GM12891 (cell line): ENCODE measurements at regions not wholly inside any gene's neighbourhood (a gene's known extent, or its start where the extent isn't known, plus 50 kb on each side); places are given as distances from the start of the nearest gene placed in this dataset.
"Not testable (repeated sequence)": the region's sequence is repeated elsewhere in the genome, so short reads cannot be mapped to it uniquely, and the experiment has no call there.

Experiments
- DNase-seq: peaks from one replicate; pipeline ENCODE4 v3.0.0; 2011; ENCODE audit warnings: low spot score; ENCODE audit not compliant: insufficient read length
- FAIRE-seq: peaks from 2 replicates; lab custom pipeline; 2011; peaks lifted over from hg19 to GRCh38; lab: Jason Lieb, UNC
- PAX5 ChIP-seq: IDR thresholded peaks from 2 replicates; pipeline ENCODE4 v1.6.1; 2011; ENCODE audit warnings: low read length, moderate library complexity, mild to moderate bottlenecking; ENCODE audit not compliant: insufficient read depth, severe bottlenecking
- POLR2A ChIP-seq: IDR thresholded peaks from 2 replicates; pipeline ENCODE4 v1.6.1; 2011; ENCODE audit warnings: low read depth, low read length, control low read depth
- POLR2AphosphoS5 ChIP-seq: IDR thresholded peaks from 2 replicates; pipeline ENCODE4 v1.6.1; 2011; ENCODE audit warnings: low read depth, low read length, control low read depth
- POU2F2 ChIP-seq: IDR thresholded peaks from 2 replicates; pipeline ENCODE4 v1.6.1; 2011; ENCODE audit warnings: low read depth, mild to moderate bottlenecking, control low read depth, low read length, moderate library complexity
- SPI1 ChIP-seq: IDR thresholded peaks from 2 replicates; pipeline ENCODE4 v1.6.1; 2011; ENCODE audit warnings: low read depth, low read length, control low read depth
- TAF1 ChIP-seq: IDR thresholded peaks from 2 replicates; pipeline ENCODE4 v1.6.1; 2011; ENCODE audit warnings: low read depth, low read length, control low read depth

DNA sequence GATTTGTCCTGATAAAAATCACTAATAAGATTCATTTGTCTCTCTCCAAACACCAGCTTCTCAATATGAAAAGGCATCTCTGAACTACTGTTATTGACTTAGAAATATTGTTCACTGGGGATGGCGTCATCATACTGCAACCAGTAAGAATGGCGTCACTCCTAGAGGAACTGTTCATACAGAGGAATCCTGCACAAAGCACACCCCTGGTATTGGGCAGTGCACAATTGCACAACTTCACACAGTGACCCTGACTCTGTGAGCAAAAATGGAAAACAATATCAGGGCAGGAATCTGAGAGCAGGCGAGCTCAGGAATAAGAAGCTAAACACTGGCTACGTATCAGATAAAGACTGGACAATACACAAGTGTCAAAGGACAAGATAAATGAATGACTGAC is 66.7 kb upstream of the PNPLA4 start:
- FAIRE-seq (no peak), DNase-seq (no peak)
- TF ChIP-seq TAF1 = no peak
- TF ChIP-seq POLR2AphosphoS5 = no peak
- no peak for TF ChIP-seq POU2F2
- no peak for TF ChIP-seq PAX5
- TF ChIP-seq POLR2A = no peak
- no peak for TF ChIP-seq SPI1

DNA sequence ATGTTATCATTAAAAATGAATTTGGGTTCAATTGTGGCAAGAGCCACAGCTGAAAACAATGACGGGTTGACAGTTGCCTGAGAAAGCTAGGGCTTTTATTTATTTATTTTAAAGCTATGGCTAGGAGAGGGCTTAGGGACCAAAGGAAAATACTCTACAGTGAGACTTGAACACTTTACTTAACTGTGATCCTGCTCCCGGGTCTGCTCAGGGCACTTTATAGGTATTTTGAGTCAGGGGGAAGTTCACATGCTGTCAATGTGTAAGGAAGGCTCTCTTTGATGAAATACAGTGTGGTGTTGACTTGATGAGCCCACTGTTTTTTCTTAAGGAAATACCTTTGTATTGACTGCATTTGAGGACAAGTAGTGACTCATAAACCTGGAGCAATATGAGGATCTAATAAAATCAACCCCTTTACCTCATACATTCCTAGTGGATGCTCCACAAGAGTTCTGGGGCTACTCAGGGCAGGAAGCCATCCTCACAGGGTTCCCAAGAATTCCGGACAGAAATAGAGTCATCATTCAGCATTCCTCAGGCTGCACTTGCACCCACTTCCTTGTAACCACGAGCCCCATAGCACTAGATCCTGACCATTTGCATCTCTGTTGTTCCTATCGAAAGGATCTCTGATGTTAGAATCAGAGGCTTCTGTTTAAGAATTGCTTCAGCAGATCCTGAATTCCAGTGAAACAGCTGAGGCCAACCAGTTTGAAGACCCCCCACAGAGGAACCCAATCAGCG is 61.0 kb upstream of the PNPLA4 start:
- peak; percentile 71 for FAIRE-seq
- not testable (repeated sequence) for DNase-seq

DNA sequence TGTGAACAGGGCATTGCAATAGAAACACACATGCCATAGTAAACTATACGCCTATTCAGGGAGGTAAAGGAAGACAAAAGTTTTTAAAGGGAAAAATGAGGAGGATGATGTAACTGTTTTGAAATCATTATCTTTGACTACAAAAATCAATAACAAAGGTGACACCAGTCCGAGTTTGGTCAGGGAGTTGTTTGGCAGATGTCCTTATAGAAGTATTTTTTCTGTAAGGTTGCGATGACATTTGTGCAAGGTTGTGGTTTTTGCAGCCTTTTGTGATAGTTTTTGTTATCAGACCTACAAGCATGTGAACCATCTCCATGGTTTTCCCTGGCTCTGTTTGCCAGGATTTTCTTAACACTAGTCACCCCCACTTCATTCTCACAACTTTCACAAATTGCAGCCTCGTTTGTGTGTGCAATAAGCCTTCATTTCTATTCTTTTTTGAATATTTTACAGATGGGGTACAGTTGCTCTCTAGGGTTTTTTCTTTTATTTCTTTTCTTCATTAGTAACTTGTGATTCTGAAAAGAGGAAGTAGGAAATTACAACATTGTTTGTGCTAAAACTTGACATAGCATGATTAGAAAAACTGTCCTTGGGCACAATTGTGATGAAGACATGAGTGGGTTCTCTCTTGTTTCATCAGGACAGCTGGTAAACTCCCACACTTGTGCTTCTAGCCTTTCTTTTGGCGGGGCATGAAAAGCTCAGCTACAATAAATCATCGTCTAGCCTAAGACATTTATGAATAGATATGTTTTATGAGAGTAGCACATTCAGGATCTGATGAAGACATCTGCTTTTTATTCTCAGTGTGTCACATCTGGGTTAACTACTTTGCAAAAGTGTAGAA is 60.2 kb upstream of the PNPLA4 start:
- TF ChIP-seq SPI1 (peak; percentile 78), POU2F2 (no peak)
- FAIRE-seq = peak; percentile 59
- no peak for DNase-seq

DNA sequence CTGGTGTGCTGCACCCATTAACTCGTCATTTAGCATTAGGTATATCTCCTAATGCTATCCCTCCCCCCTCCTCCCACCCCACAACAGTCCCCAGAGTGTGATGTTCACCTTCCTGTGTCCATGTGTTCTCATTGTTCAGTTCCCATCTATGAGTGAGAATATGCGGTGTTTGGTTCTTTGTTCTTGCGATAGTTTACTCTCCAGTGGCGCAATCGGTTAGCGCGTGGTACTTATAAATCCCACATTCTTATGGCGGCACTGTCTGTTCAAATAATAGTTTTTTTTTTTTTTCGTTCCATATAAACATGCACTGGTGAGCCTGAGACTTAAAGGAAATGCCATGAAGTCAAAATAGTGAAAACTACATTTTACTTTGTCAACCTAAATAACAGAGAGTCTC is 59.5 kb upstream of the PNPLA4 start:
- FAIRE-seq = peak; percentile 83
- not testable (repeated sequence) for DNase-seq

DNA sequence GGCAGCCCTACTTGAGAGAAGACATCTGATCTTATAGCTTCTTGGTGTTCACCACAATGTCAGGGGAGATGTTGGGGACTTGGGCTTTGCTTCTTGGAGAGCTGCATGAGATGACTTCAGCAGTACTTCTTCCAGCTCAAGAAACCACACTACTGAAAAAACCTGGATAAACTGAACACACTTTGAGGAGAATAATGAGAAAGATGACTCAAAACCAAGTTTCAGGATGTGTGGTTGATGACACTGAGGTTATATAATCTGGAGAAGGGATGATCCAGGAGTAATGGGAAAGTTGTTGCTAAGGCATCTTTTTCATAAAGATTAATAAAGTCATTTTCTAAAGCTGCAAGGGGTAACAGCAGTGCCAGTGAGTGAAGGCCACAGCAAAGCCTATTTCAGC is 58.4 kb upstream of the PNPLA4 start:
- DNase-seq (no peak), FAIRE-seq (no peak)
- TF ChIP-seq POU2F2 = no peak
- TF ChIP-seq POLR2A = no peak
- TF ChIP-seq SPI1 = no peak
- no peak for TF ChIP-seq PAX5
- TF ChIP-seq POLR2AphosphoS5 = no peak
- TF ChIP-seq TAF1 = no peak

DNA sequence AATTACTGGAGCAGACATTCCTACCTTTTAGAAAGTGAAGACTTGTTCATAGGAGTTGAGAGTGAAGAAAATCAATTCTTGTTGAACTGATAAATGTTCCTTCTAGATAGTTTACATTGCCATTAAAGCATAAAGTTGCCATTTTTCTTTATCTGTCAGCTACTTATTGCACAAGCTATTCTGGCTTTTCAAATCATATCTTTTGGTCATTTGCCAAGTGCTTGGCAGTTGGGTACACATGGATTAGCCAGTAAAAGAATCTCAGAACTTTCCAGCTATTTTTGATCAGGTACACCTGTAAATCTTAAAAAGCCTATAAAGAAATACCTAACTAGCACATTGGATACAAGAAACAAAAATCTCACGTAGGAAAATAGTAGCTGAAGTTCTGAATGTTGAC is 56.4 kb upstream of the PNPLA4 start:
- DNase-seq (no peak), FAIRE-seq (no peak)
- TF ChIP-seq TAF1 = no peak
- no peak for TF ChIP-seq POU2F2
- no peak for TF ChIP-seq POLR2AphosphoS5
- no peak for TF ChIP-seq SPI1
- TF ChIP-seq POLR2A = no peak
- TF ChIP-seq PAX5 = no peak
